ENCODE measurements at regions not wholly inside any gene's neighbourhood (a gene's known extent, or its start where the extent isn't known, plus 50 kb on each side); places are given as distances from the start of the nearest gene placed in this dataset.

DNA sequence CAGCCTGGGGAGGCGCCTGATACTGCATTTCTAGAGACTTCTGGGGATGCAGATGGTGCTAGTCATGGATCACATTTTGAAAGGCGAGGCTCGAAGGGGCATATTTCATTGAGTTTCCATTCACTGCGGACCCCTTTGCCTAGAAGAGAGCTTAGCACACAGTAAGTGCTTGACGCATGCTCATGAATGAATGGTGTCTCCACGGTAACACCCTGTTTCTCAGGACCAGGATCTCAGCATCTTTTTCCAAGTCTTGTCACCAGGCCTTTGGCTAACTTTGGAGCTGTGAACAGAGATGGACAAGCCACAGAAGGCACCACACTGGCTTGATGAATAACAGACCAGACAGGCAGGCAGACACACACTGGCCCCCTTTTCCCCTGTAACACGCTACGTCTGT lies 151.3 kb downstream of the FOXL1 start:
- TF ChIP-seq YY1 (IDR thresholded peaks at IDR 0.05; ENCODE audit: insufficient read depth, insufficient read length) (no peak), SUZ12 (IDR thresholded peaks at IDR 0.05; ENCODE audit: extremely low read depth, insufficient read depth, insufficient read length) (no peak), ZNF274 (IDR thresholded peaks at IDR 0.05; ENCODE audit: low read depth, low read length) (no peak)
